Stimulated activated CD4-positive, alpha-beta T cell treated with anti-CD3 and anti-CD28 coated beads, TNF-alpha, amount 100 ng/mL, for 4 hours (primary cell): ENCODE measurements at regions not wholly inside any gene's neighbourhood (a gene's known extent, or its start where the extent isn't known, plus 50 kb on each side); places are given as distances from the start of the nearest gene placed in this dataset.

Source experiments
- DNase-seq, 3 experiments: peaks; one replicate each; pipeline ENCODE4 v3.0.0-alpha.2; 2020; ENCODE audit warnings: low read depth in 3 of 3

- DNase-seq = no peak
These were observed 53.0 kb upstream of the SMOX start for GRCh38 chr20:4095639-4096038.

GRCh38 chr20:4091490-4092479 is 56.8 kb upstream of the SMOX start:
- DNase-seq = peak in 1 of 3 experiments; percentile 21

GRCh38 chr20:4090756-4091489 is 57.7 kb upstream of the SMOX start:
- no peak for DNase-seq

- DNase-seq = no peak
These were observed 58.7 kb upstream of the SMOX start for GRCh38 chr20:4089756-4090487.

- no peak for DNase-seq
These were observed 59.9 kb upstream of the SMOX start for GRCh38 chr20:4088766-4089165.

DNA sequence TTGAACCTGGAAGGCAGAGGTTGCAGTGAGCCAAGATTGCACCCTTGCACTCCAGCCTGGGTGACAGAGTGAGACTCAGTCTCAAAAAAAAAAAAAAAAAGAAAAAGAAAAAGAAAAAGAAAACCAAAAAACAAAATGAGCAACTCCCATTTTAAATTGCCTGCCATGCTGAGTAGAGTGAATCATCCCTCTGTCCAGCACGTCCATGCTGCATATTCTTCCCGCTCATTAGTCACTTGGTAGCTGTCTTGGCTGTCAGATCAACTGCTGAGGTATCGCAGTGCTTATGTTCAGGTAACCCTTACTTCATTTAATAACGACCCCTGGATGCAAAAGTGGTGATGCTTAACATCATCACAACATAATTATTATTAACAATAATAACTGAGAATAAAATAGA is 60.7 kb upstream of the SMOX start:
- no peak for DNase-seq

- DNase-seq = no peak
These were observed 61.6 kb upstream of the SMOX start for GRCh38 chr20:4086771-4087687.

DNA sequence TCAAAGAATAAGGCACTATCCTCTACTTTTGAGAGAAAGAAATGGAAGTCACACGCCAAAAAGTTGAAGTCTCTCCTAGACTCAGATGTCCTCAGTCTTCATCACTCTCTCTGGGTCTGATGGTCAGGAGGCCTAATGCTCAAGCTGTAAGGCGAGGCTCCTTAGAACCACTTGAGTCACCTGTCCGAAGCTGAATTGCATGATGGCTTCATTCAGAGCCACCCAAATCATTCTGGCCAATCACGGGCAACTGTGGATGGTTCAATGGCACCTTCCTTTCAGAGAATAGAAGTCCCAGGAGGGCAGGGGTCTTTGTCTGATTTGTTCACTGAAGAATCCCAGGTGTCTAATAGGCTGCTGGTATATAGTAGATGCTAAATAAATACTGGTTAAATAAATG is 63.9 kb upstream of the SMOX start:
- no peak for DNase-seq

GRCh38 chr20:4084096-4084495 is 64.5 kb upstream of the SMOX start:
- DNase-seq = no peak

DNA sequence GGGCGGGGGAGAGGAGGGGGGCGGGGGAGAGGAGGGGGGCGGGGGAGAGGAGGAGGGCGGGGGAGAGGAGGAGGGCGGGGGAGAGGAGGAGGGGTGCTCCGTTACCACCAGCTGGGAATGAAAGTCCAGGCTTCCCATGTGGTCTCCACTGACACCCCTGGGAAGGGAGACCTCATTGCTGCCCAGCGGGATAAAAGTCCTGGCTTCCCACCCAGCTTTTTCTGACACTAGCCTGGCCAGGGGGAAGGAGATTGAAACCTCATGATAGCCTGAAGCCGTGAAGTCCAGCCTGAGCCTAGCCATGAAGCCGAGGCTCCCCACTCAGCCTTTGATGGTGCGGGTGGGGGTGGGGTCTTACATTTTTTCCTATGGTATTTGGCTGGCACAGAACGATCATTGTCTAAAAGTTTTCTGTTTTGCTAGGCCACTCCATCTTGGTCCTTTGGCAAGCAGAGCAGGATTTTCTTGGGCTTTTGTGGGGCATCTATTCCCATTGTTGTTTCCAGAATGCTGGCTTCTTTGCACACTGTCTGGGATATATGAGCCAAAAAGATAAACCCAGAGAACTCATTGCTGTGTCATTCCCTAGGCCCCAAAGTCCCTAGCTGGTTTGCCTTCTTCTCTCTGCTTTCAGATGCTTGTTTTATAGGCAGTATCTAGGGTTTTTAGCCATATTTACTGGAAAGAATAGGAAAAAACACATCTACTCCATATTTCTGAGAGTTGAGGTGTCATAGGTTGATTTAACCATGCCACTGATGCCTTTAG is 65.3 kb upstream of the SMOX start:
- no peak for DNase-seq

- DNase-seq = peak in 1 of 3 experiments; percentile 15
These were observed 66.1 kb upstream of the SMOX start for GRCh38 chr20:4082406-4083097.

DNA sequence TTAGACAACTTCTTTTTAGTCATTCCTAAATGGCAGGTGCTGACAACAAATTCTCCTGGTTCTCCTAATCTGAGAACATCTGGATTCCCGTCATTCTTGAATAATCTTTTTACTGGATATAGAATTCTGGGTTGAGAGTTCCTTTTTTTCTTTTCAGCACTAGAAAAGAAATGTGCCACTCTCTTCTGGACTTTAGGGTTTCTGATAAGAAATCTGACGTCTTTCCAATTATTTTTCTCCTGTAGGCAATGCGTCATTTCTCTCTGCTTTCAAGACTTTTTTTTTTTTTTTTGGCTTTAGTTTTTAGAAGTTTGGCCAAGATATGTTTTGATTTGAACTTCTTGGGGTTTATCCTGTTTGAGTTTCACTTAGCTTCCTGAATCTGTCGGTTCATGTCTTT is 66.1 kb upstream of the RNF24 start:
- no peak for DNase-seq

- DNase-seq = no peak
These were observed 61.3 kb upstream of the RNF24 start for GRCh38 chr20:4076671-4077070.

GRCh38 chr20:4076033-4076432 is 60.7 kb upstream of the RNF24 start:
- no peak for DNase-seq

DNA sequence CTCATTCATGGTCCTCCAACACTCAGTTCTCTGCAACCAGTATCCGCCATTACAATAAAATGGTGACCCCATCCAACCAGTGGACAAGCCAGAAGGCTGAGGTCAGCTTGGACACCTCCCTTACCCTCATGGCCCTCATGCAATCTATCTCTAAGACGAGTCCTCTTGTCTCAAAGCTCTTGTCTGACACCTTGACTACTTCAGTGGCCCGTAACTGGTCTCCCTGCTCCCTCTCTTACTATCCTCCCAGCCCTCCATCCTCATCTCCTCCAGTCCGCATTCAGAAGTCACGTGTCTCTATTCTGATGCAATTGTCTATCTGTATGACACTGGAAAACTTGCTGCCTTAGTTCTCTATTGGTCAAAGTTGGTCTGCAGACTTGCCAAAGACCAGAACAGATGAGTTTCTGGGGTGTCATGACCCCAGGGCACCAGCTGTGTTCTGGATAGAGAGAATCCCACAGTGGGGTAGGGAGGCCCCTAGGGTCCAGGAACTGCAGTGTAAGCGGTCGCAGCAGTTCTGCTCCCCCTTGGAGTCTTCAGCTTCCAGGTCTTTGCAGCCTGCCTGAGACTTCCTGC is 59.6 kb upstream of the RNF24 start:
- DNase-seq = no peak

GRCh38 chr20:4073852-4074741 is 58.7 kb upstream of the RNF24 start:
- no peak for DNase-seq

GRCh38 chr20:4071178-4071693 is 55.9 kb upstream of the RNF24 start:
- no peak for DNase-seq
